IMR-90 (cell line): ENCODE measurements at regions not wholly inside any gene's neighbourhood (a gene's known extent, or its start where the extent isn't known, plus 50 kb on each side); places are given as distances from the start of the nearest gene placed in this dataset.

Source experiments
- ATAC-seq: fragments of 200-7000 bp; cut with Tn5 transposase; 2 replicates; pipeline ENCODE4 v1.9.1; 2020; ENCODE audit warnings: low read depth, mild to moderate bottlenecking, moderate library complexity
- BruUV-seq: library from RNA; stranded (reverse); fragments of 400-500 nt; replicated peaks from 2 replicates; lab custom pipeline; 2021; lab: Mats Ljungman, UMichigan
- CTCF ChIA-PET: fragments of 300-600 bp; formaldehyde crosslinking; extraction: SDS; loops from one replicate; lab custom pipeline; 2021; ENCODE audit warnings: antibody characterized with exemption; lab: Yijun Ruan, JAX
- POLR2A ChIA-PET: fragments of 300-600 bp; sonication (Branson Sonifier 250); formaldehyde crosslinking; loops from one replicate; lab custom pipeline; 2022; ENCODE audit warnings: antibody characterized with exemption; ENCODE audit not compliant: unreplicated experiment; lab: Charles Lee
- DNase-seq: peaks from one replicate; pipeline ENCODE4 v3.0.0; 2013
- H2AFZ ChIP-seq: replicated peaks from 2 replicates; pipeline ENCODE3; 2013; ENCODE audit warnings: low read length, mild to moderate bottlenecking; ENCODE audit not compliant: poor library complexity
- H2AK5ac ChIP-seq: 2 replicates; pipeline ENCODE4 v1.6.1; 2013; ENCODE audit warnings: low read depth, low read length, inconsistent platforms
- H2AK9ac ChIP-seq: replicated peaks from 2 replicates; pipeline ENCODE3; 2013; ENCODE audit warnings: mild to moderate bottlenecking, low read depth, low read length, moderate library complexity; ENCODE audit not compliant: poor library complexity
- H2BK120ac ChIP-seq: 2 replicates; pipeline ENCODE4 v1.6.1; 2013; ENCODE audit warnings: low read depth, low read length, inconsistent platforms
- H2BK15ac ChIP-seq: 3 replicates; pipeline ENCODE4 v1.6.1; 2013; ENCODE audit warnings: low read depth, low read length, inconsistent platforms
- H2BK20ac ChIP-seq: 2 replicates; pipeline ENCODE4 v1.6.1; 2013; ENCODE audit warnings: low read depth, mild to moderate bottlenecking, inconsistent platforms, low read length, moderate library complexity
- H2BK5ac ChIP-seq: 2 replicates; pipeline ENCODE4 v1.6.1; 2013; ENCODE audit warnings: mild to moderate bottlenecking, low read depth, low read length, inconsistent platforms; ENCODE audit not compliant: poor library complexity, severe bottlenecking
- H3K14ac ChIP-seq: replicated peaks from 2 replicates; pipeline ENCODE4 v1.6.1; 2013; ENCODE audit warnings: low read depth, low read length, inconsistent platforms
- H3K18ac ChIP-seq: 2 replicates; pipeline ENCODE4 v1.6.1; 2013; ENCODE audit warnings: low read depth, low read length, control low read depth
- H3K23ac ChIP-seq: 2 replicates; pipeline ENCODE4 v1.6.1; 2013; ENCODE audit warnings: low read depth, low read length, inconsistent platforms
- H3K27ac ChIP-seq: 2 replicates; pipeline ENCODE4 v1.5.1; 2013; ENCODE audit warnings: mild to moderate bottlenecking, control low read depth, low read length; ENCODE audit not compliant: insufficient read depth
- H3K27me3 ChIP-seq: 2 replicates; pipeline ENCODE4 v1.6.1; 2013; ENCODE audit warnings: low read length; ENCODE audit not compliant: control insufficient read depth, insufficient read depth
- H3K36me3 ChIP-seq: 2 replicates; pipeline ENCODE4 v1.6.1; 2013; ENCODE audit warnings: low read length, mixed read lengths; ENCODE audit not compliant: control insufficient read depth, insufficient read depth
- H3K4ac ChIP-seq: 2 replicates; pipeline ENCODE4 v1.6.1; 2013; ENCODE audit warnings: low read depth, low read length, inconsistent platforms
- H3K4me1 ChIP-seq: 2 replicates; pipeline ENCODE4 v1.6.1; 2013; ENCODE audit warnings: low read length, mixed read lengths; ENCODE audit not compliant: control insufficient read depth, insufficient read depth
- H3K4me2 ChIP-seq: 2 replicates; pipeline ENCODE4 v1.6.1; 2013; ENCODE audit warnings: low read depth, mild to moderate bottlenecking, control low read depth, low read length, moderate library complexity
- H3K4me3 ChIP-seq: 2 replicates; pipeline ENCODE4 v1.5.1; 2013; ENCODE audit warnings: low read depth, mild to moderate bottlenecking, control low read depth, low read length, moderate library complexity; ENCODE audit not compliant: insufficient read depth
- H3K56ac ChIP-seq: 2 replicates; pipeline ENCODE4 v1.6.1; 2013; ENCODE audit warnings: low read length, inconsistent platforms; ENCODE audit not compliant: insufficient read depth; ENCODE audit errors: extremely low read depth
- H3K79me1 ChIP-seq, 2 experiments: 2 replicates each; pipeline ENCODE4 v1.6.1; 2013; ENCODE audit warnings: low read length in 2 of 2, inconsistent platforms in 1 of 2, low read depth in 1 of 2
- H3K9ac ChIP-seq: 2 replicates; pipeline ENCODE4 v1.6.1; 2013; ENCODE audit warnings: low read depth, low read length, control low read depth
- H3K9me1 ChIP-seq: 2 replicates; pipeline ENCODE4 v1.6.1; 2013; ENCODE audit warnings: low read length, inconsistent platforms; ENCODE audit not compliant: insufficient read depth
- H3K9me3 ChIP-seq: 2 replicates; pipeline ENCODE4 v1.6.1; 2013; ENCODE audit warnings: low read length; ENCODE audit not compliant: control insufficient read depth, insufficient read depth
- H4K20me1 ChIP-seq: 2 replicates; pipeline ENCODE4 v1.6.1; 2013; ENCODE audit warnings: low read length, inconsistent platforms; ENCODE audit not compliant: insufficient read depth
- H4K5ac ChIP-seq: 2 replicates; pipeline ENCODE4 v1.6.1; 2013; ENCODE audit warnings: mild to moderate bottlenecking, low read depth, low read length, control low read depth
- H4K8ac ChIP-seq, 2 experiments: 2 replicates each; pipeline ENCODE4 v1.6.1; 2013; ENCODE audit warnings: low read depth in 2 of 2, low read length in 2 of 2, control low read depth in 1 of 2, inconsistent platforms in 1 of 2
- H4K91ac ChIP-seq: 2 replicates; pipeline ENCODE4 v1.6.1; 2013; ENCODE audit warnings: low read depth, low read length, inconsistent platforms; ENCODE audit not compliant: insufficient read depth
- CEBPB ChIP-seq: IDR thresholded peaks from 2 replicates; pipeline ENCODE4 v1.6.1; 2012; ENCODE audit warnings: low read depth, low read length, improper control_type of control experiment
- MAZ ChIP-seq: IDR thresholded peaks from 2 replicates; pipeline ENCODE4 v1.6.1; 2012; ENCODE audit warnings: low read depth, mild to moderate bottlenecking, low read length, improper control_type of control experiment, moderate library complexity, borderline replicate concordance
- NFE2L2 ChIP-seq: fragments of 150-350 bp; IDR thresholded peaks from 2 replicates; pipeline ENCODE4 v1.6.1; 2016; ENCODE audit warnings: low read depth, mild to moderate bottlenecking, low read length
- POLR2A ChIP-seq: IDR thresholded peaks from 2 replicates; pipeline ENCODE4 v1.6.1; 2012; ENCODE audit warnings: mild to moderate bottlenecking, low read depth, low read length
- RCOR1 ChIP-seq: IDR thresholded peaks from 2 replicates; pipeline ENCODE4 v1.6.1; 2012; ENCODE audit warnings: mild to moderate bottlenecking, low read length, improper control_type of control experiment; ENCODE audit not compliant: insufficient replicate concordance
- RFX5 ChIP-seq: IDR thresholded peaks from 2 replicates; pipeline ENCODE4 v1.8.0; 2012; ENCODE audit warnings: low read depth, mild to moderate bottlenecking, low read length, moderate library complexity
- WGBS, 2 experiments: methylation state at CpG; one replicate each; pipeline versions ENCODE4 v1.1.5 to v1.1.7; 2013; ENCODE audit warnings: missing lambda C conversion rate in 2 of 2; ENCODE audit not compliant: insufficient read length in 1 of 2; ENCODE audit errors: extremely low coverage in 2 of 2; 5-methylcytosine and 5-hydroxymethylcytosine counted together
- dilution Hi-C: fragments of 300-500 bp; cut with HindIII; formaldehyde crosslinking; loops from one replicate; pipeline ENCODE4 v1.14.3; 2018; ENCODE audit warnings: low sequenced_read_pairs; ENCODE audit not compliant: unreplicated experiment
- in situ Hi-C: fragments of 300-500 bp; cut with MboI; formaldehyde crosslinking; loops from 3 replicates; pipeline ENCODE4 v1.14.3; 2019; ENCODE audit warnings: low sequenced_read_pairs, inconsistent platforms, mixed read lengths
- intact Hi-C: fragments of 100-400 bp; cut with micrococcal nuclease; formaldehyde crosslinking; loops from 2 replicates; pipeline ENCODE4 v1.10.0; 2022

- Histone ChIP-seq H2BK20ac (no peak overlapping the region), H2AK5ac (no peak overlapping the region), H3K9me1 (no peaks in the 10 kb centered on the region), H2AFZ (no peak overlapping the region), H2BK120ac (no peak overlapping the region), H4K5ac (no peak overlapping the region), H4K20me1 (no peaks in the 10 kb centered on the region), H3K23ac (no peak overlapping the region), H3K79me1 (no peaks in the 10 kb centered on the region), H3K9ac (no peak overlapping the region), H4K8ac (no peak overlapping the region), H3K4me1 (no peaks in the 10 kb centered on the region), H3K36me3 (no peaks in the 10 kb centered on the region), H3K4ac (no peak overlapping the region), H3K56ac (no peak overlapping the region), H3K4me2 (no peak overlapping the region), H3K14ac (no peak overlapping the region), H3K27me3 (no peaks in the 10 kb centered on the region), H3K9me3 (no peaks in the 10 kb centered on the region), H4K91ac (no peak overlapping the region), H3K18ac (no peak overlapping the region), H2AK9ac (no peak overlapping the region), H2BK5ac (no peak overlapping the region), H3K4me3 (no peak overlapping the region), H2BK15ac (no peak overlapping the region), H3K27ac (no peak overlapping the region)
- dilution Hi-C loops (no loop called here), intact Hi-C loops (no loop called here), in situ Hi-C loops (no loop called here)
- CTCF ChIA-PET: no interaction called here
- BruUV-seq: no TSS peak
- DNase-seq (no peak), ATAC-seq (no peak)
- WGBS, 2 experiments: no CpG with 5 or more reads among the region's 2 CpGs
- POLR2A ChIA-PET: no interaction called here
- TF ChIP-seq POLR2A (no peak), CEBPB (no peak), RCOR1 (no peak), NFE2L2 (no peak), MAZ (no peak), RFX5 (no peak)
These were observed 356.9 kb downstream of the DSEL start for GRCh38 chr18:67159662-67160061.
